Progenitor cell of endocrine pancreas (in vitro differentiated cells): ENCODE measurements at regions not wholly inside any gene's neighbourhood (a gene's known extent, or its start where the extent isn't known, plus 50 kb on each side); places are given as distances from the start of the nearest gene placed in this dataset.

Experiments
- DNase-seq: peaks from one replicate; pipeline ENCODE4 v3.0.0; 2021; ENCODE audit warnings: low spot score; ENCODE audit not compliant: unreplicated experiment
- H3K27ac Mint-ChIP-seq: 2 replicates; pipeline ENCODE4 v1.8.0; 2021; ENCODE audit warnings: mild to moderate bottlenecking, moderate library complexity, mixed read lengths
- H3K27me3 Mint-ChIP-seq: 2 replicates; pipeline ENCODE4 v1.8.0; 2021; ENCODE audit warnings: mixed read lengths
- H3K36me3 Mint-ChIP-seq: 2 replicates; pipeline ENCODE4 v1.8.0; 2022; ENCODE audit warnings: mixed read lengths; ENCODE audit not compliant: insufficient read depth
- H3K4me1 Mint-ChIP-seq: 2 replicates; pipeline ENCODE4 v1.8.0; 2021; ENCODE audit warnings: low read depth, mixed read lengths
- H3K4me3 Mint-ChIP-seq: 2 replicates; pipeline ENCODE4 v1.8.0; 2021; ENCODE audit warnings: low read depth, mild to moderate bottlenecking, moderate library complexity, mixed read lengths
- H3K9me3 Mint-ChIP-seq: 2 replicates; pipeline ENCODE4 v1.8.0; 2021; ENCODE audit warnings: low read depth, mixed read lengths
- CTCF ChIP-seq: fragments of 200-600 bp; sonication (generic); IDR thresholded peaks from one replicate; pipeline ENCODE4 v1.5.0; 2021; ENCODE audit warnings: antibody characterized with exemption, mild to moderate bottlenecking; ENCODE audit not compliant: unreplicated experiment

- H3K9me3 Mint-ChIP-seq, result no peaks in the 10 kb centered on the region
Measured at GRCh38 chr5:3835811-3836210, 240.2 kb downstream of the IRX1 start.

GRCh38 chr5:3836528-3836927 is 240.9 kb downstream of the IRX1 start:
- Mint-ChIP-seq H3K4me1 (peaks cover 2% of the 10 kb centered on the region), H3K27ac (no peak overlapping the region), H3K9me3 (no peaks in the 10 kb centered on the region), H3K4me3 (no peak overlapping the region), H3K36me3 (no peaks in the 10 kb centered on the region), H3K27me3 (peaks cover 15% of the 10 kb centered on the region)
- no peak for DNase-seq
- no peak for TF ChIP-seq CTCF

More at GRCh38 chr5:3835811-3836210, 240.2 kb downstream of the IRX1 start:
- Mint-ChIP-seq H3K27me3 (peaks cover 15% of the 10 kb centered on the region), H3K27ac (no peak overlapping the region), H3K4me1 (peaks cover 2% of the 10 kb centered on the region), H3K36me3 (no peaks in the 10 kb centered on the region), H3K4me3 (no peak overlapping the region)
- DNase-seq, result no peak
- no peak for TF ChIP-seq CTCF

- Mint-ChIP-seq H3K27me3 (peaks cover 15% of the 10 kb centered on the region), H3K4me1 (peaks cover 2% of the 10 kb centered on the region), H3K9me3 (no peaks in the 10 kb centered on the region), H3K27ac (no peak overlapping the region), H3K36me3 (no peaks in the 10 kb centered on the region), H3K4me3 (no peak overlapping the region)
- no peak for DNase-seq
- TF ChIP-seq CTCF, result no peak
Measured at GRCh38 chr5:3837506-3837905, 241.9 kb downstream of the IRX1 start.

- Mint-ChIP-seq H3K36me3 (no peaks in the 10 kb centered on the region), H3K4me3 (no peak overlapping the region), H3K27ac (no peak overlapping the region), H3K4me1 (peaks cover 2% of the 10 kb centered on the region), H3K9me3 (no peaks in the 10 kb centered on the region), H3K27me3 (peaks cover 25% of the 10 kb centered on the region)
- no peak for TF ChIP-seq CTCF
- no peak for DNase-seq
Measured at GRCh38 chr5:3839151-3839550, 243.5 kb downstream of the IRX1 start.

GRCh38 chr5:3842591-3842990 is 247.0 kb downstream of the IRX1 start:
- Mint-ChIP-seq H3K27ac (no peak overlapping the region), H3K4me3 (no peak overlapping the region), H3K4me1 (no peaks in the 10 kb centered on the region), H3K27me3 (peaks cover 39% of the 10 kb centered on the region), H3K36me3 (no peaks in the 10 kb centered on the region), H3K9me3 (peaks cover 3% of the 10 kb centered on the region)
- DNase-seq, result no peak
- no peak for TF ChIP-seq CTCF
